ENCODE measurements at regions not wholly inside any gene's neighbourhood (a gene's known extent, or its start where the extent isn't known, plus 50 kb on each side); places are given as distances from the start of the nearest gene placed in this dataset.

GRCh38 chr21:31589820-31590219, 69.7 kb upstream of the SOD1 start:
- TF ChIP-seq, protein P1, sequence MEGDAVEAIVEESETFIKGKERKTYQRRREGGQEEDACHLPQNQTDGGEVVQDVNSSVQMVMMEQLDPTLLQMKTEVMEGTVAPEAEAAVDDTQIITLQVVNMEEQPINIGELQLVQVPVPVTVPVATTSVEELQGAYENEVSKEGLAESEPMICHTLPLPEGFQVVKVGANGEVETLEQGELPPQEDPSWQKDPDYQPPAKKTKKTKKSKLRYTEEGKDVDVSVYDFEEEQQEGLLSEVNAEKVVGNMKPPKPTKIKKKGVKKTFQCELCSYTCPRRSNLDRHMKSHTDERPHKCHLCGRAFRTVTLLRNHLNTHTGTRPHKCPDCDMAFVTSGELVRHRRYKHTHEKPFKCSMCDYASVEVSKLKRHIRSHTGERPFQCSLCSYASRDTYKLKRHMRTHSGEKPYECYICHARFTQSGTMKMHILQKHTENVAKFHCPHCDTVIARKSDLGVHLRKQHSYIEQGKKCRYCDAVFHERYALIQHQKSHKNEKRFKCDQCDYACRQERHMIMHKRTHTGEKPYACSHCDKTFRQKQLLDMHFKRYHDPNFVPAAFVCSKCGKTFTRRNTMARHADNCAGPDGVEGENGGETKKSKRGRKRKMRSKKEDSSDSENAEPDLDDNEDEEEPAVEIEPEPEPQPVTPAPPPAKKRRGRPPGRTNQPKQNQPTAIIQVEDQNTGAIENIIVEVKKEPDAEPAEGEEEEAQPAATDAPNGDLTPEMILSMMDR (IDR thresholded peaks at IDR 0.05): no peak
- no peak for TF ChIP-seq POLR2A (IDR thresholded peaks at IDR 0.05)

Data from lower leg skin (tissue), 3 donors.